ENCODE measurements at regions not wholly inside any gene's neighbourhood (a gene's known extent, or its start where the extent isn't known, plus 50 kb on each side); places are given as distances from the start of the nearest gene placed in this dataset.

DNA sequence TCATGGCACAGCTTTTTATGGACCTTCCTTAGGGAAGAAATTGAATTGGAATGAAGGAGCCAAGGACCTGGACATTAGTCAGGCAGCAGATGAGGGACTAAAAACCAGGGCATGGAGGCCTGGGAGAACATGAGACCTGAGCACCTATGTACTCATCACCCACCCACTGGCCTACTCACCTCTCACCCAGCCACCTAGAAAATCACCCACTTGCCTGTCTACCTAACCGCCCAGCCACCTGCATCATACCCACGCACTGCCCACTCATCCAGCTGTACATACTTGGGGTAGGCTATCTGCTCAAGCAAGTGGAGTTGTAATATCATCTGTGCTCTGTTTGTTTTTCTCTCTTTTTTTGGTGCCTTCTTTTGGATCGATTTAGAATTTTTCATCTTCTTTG lies 65.3 kb upstream of the SLCO2A1 start:
- TF ChIP-seq, protein P1, sequence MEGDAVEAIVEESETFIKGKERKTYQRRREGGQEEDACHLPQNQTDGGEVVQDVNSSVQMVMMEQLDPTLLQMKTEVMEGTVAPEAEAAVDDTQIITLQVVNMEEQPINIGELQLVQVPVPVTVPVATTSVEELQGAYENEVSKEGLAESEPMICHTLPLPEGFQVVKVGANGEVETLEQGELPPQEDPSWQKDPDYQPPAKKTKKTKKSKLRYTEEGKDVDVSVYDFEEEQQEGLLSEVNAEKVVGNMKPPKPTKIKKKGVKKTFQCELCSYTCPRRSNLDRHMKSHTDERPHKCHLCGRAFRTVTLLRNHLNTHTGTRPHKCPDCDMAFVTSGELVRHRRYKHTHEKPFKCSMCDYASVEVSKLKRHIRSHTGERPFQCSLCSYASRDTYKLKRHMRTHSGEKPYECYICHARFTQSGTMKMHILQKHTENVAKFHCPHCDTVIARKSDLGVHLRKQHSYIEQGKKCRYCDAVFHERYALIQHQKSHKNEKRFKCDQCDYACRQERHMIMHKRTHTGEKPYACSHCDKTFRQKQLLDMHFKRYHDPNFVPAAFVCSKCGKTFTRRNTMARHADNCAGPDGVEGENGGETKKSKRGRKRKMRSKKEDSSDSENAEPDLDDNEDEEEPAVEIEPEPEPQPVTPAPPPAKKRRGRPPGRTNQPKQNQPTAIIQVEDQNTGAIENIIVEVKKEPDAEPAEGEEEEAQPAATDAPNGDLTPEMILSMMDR (IDR thresholded peaks at IDR 0.05), result no peak
- no peak for TF ChIP-seq POLR2A (IDR thresholded peaks at IDR 0.05)
